GM19328 (cell line): ENCODE measurements at regions not wholly inside any gene's neighbourhood (a gene's known extent, or its start where the extent isn't known, plus 50 kb on each side); places are given as distances from the start of the nearest gene placed in this dataset.

Source experiments
- ATAC-seq: cut with Tn5 transposase; IDR thresholded peaks from one replicate; pipeline ENCODE4 v1.9.1; 2021; ENCODE audit warnings: mild to moderate bottlenecking, moderate library complexity; ENCODE audit not compliant: unreplicated experiment

GRCh38 chr4:43765514-43765913 is 683.1 kb downstream of the KCTD8 start:
- no peak for ATAC-seq

GRCh38 chr4:43766648-43767047 is 682.0 kb downstream of the KCTD8 start:
- ATAC-seq = no peak

GRCh38 chr4:43776371-43776770 is 672.2 kb downstream of the KCTD8 start:
- no peak for ATAC-seq

GRCh38 chr4:43778187-43778915 is 670.3 kb downstream of the KCTD8 start:
- ATAC-seq = no peak

GRCh38 chr4:43781125-43781524 is 667.5 kb downstream of the KCTD8 start:
- no peak for ATAC-seq

GRCh38 chr4:43782391-43782790 is 666.2 kb downstream of the KCTD8 start:
- ATAC-seq = no peak

- no peak for ATAC-seq
Observed at GRCh38 chr4:43816116-43816515, 632.5 kb downstream of the KCTD8 start.

GRCh38 chr4:43822621-43823020 is 626.0 kb downstream of the KCTD8 start:
- no peak for ATAC-seq

GRCh38 chr4:43835869-43836268 is 612.7 kb downstream of the KCTD8 start:
- no peak for ATAC-seq

GRCh38 chr4:43837171-43837570 is 611.4 kb downstream of the KCTD8 start:
- ATAC-seq = no peak

GRCh38 chr4:43837604-43838003 is 611.0 kb downstream of the KCTD8 start:
- ATAC-seq = no peak

GRCh38 chr4:43842594-43842993 is 606.0 kb downstream of the KCTD8 start:
- ATAC-seq = no peak

GRCh38 chr4:43843501-43843900 is 605.1 kb downstream of the KCTD8 start:
- ATAC-seq = no peak

GRCh38 chr4:43846111-43846587 is 602.5 kb downstream of the KCTD8 start:
- ATAC-seq = no peak

- no peak for ATAC-seq
Observed at GRCh38 chr4:43853565-43854264, 594.9 kb downstream of the KCTD8 start.

GRCh38 chr4:43855283-43855682 is 593.3 kb downstream of the KCTD8 start:
- no peak for ATAC-seq

GRCh38 chr4:43864616-43865146 is 583.9 kb downstream of the KCTD8 start:
- no peak for ATAC-seq

- no peak for ATAC-seq
Observed at GRCh38 chr4:43867908-43868307, 580.7 kb downstream of the KCTD8 start.

GRCh38 chr4:43875655-43876054 is 573.0 kb downstream of the KCTD8 start:
- ATAC-seq = no peak

- no peak for ATAC-seq
Observed at GRCh38 chr4:43882470-43882869, 566.1 kb downstream of the KCTD8 start.

GRCh38 chr4:43886196-43886595 is 562.4 kb downstream of the KCTD8 start:
- no peak for ATAC-seq

GRCh38 chr4:43898836-43899235 is 549.8 kb downstream of the KCTD8 start:
- no peak for ATAC-seq
